22Rv1 (cell line): ENCODE measurements at regions not wholly inside any gene's neighbourhood (a gene's known extent, or its start where the extent isn't known, plus 50 kb on each side); places are given as distances from the start of the nearest gene placed in this dataset.

Source experiments
- H3K27ac ChIP-seq: fragments of 450-650 bp; 2 replicates; pipeline ENCODE4 v1.5.1; 2017
- ZFX ChIP-seq: fragments of 450-650 bp; IDR thresholded peaks from 2 replicates; pipeline ENCODE4 v1.6.1; 2017; ENCODE audit warnings: antibody characterized with exemption, borderline replicate concordance
- TF ChIP-seq, protein P1 (sequence below): fragments of 450-650 bp; IDR thresholded peaks from 2 replicates; pipeline ENCODE4 v1.5.1; 2017; ENCODE audit warnings: mild to moderate bottlenecking

DNA sequence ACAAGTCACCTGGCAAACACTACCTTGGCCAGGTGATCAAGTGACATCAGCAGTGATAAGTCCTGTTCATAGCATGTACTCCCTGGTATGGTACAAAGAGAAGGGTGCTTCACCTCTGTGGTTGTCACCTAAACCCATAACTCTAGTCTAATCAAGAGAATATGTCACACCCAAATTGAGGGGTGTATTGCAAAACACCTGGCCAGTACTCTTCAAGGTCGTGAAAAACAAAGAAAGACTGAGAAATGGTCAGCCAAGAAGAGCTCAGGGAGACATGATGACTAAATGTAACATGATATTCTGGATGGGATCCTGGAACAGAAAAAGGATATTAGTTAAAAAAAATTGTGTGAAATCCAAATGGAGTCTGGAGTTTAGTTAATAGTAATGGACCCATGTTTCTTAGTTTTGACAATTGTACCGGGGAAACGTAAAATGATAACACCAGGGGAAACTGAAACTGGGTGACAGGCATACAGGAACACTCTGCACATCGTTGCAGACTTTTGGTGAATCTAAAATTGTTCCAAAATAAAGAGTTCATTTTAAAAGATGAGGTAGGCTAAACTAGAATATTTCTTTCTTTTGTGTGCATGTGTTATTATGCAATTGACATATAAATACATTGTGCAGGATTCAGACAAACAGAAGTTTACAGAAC lies 262.0 kb downstream of the CDC5L start:
- no peak for TF ChIP-seq ZFX
- TF ChIP-seq, protein P1, sequence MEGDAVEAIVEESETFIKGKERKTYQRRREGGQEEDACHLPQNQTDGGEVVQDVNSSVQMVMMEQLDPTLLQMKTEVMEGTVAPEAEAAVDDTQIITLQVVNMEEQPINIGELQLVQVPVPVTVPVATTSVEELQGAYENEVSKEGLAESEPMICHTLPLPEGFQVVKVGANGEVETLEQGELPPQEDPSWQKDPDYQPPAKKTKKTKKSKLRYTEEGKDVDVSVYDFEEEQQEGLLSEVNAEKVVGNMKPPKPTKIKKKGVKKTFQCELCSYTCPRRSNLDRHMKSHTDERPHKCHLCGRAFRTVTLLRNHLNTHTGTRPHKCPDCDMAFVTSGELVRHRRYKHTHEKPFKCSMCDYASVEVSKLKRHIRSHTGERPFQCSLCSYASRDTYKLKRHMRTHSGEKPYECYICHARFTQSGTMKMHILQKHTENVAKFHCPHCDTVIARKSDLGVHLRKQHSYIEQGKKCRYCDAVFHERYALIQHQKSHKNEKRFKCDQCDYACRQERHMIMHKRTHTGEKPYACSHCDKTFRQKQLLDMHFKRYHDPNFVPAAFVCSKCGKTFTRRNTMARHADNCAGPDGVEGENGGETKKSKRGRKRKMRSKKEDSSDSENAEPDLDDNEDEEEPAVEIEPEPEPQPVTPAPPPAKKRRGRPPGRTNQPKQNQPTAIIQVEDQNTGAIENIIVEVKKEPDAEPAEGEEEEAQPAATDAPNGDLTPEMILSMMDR, result no peak
- no peak overlapping the region for H3K27ac ChIP-seq

DNA sequence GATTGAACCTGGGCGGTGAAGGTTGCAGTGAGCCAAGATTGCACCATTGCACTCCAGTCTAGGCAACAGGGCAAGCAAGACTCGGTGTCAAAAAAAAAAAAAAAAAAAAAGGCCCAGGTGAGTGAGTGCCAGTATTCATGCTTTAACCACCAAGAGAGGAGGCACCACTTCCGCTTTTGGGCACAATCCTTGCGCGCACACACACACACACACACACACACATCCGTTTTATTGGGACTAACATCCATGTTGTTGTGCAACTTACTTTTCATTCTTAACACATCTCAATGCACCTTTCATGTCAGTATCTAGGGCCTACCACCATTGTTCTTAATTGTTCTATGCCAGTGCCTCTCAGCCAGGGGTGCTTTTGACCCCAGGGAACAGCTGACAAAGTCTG lies 263.0 kb downstream of the CDC5L start:
- no peak for TF ChIP-seq ZFX
- TF ChIP-seq, protein P1, result no peak
- H3K27ac ChIP-seq, result no peak overlapping the region

DNA sequence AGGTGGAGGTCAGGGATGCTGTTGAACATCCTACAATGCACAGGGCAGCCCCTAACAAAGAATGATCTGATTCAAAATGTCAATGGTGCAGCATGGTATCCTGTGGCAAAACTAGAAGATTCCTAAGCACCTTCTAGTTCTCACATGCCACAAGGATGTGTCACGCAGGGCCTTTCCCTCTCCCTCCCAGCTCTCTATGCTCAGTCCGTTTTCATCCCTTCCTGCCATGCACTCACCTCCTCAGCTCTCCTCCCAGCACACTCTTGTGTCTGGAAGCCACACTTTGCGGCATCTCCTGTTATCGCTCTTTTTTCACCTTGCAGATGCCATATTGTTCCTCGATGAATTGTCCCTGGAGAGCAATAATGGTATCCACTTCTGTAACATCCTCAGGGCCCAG lies 263.4 kb downstream of the CDC5L start:
- H3K27ac ChIP-seq, result no peak overlapping the region
- no peak for TF ChIP-seq ZFX
- TF ChIP-seq, protein P1, result no peak

DNA sequence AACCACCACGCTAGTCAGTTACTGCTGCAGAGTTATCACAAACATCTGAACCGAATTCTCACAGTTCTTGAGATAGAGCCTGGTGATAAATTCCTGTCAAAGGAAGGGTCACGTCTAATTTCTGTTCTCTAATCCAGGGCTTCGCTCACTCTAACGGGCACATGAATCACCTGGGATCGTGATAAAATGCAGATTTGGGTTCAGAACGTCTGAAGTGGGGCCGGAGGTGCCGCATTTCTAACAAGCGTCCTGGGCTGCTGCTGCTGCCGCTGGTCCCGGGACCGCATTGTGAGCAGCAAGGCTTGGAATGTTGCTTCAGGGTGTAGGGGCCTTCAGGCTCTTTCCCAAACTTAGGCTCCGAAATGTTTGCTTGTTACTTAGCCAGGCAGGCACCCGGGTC lies 264.1 kb downstream of the CDC5L start:
- TF ChIP-seq, protein P1, result no peak
- no peak for TF ChIP-seq ZFX
- H3K27ac ChIP-seq, result no peak overlapping the region

DNA sequence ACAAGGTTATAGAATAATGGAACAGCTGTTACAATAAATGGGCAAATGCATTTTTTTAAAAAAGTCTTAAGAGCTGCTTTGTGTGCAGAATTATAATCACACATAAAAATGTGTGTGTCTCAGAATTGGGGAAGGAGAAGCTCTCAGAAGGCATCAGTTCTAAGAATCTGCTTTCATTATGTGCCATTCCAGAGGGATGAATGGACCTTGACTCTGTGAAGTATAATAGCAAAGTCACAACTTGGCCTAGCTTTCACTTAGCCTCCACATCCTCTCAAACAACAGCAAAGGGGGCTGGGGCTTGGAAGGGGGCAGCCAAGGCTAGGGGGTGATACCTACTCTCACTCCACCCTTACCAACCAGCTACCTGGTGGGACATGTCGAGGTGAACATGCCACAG lies 265.0 kb downstream of the CDC5L start:
- TF ChIP-seq, protein P1, result no peak
- no peak for TF ChIP-seq ZFX
- no peak overlapping the region for H3K27ac ChIP-seq

DNA sequence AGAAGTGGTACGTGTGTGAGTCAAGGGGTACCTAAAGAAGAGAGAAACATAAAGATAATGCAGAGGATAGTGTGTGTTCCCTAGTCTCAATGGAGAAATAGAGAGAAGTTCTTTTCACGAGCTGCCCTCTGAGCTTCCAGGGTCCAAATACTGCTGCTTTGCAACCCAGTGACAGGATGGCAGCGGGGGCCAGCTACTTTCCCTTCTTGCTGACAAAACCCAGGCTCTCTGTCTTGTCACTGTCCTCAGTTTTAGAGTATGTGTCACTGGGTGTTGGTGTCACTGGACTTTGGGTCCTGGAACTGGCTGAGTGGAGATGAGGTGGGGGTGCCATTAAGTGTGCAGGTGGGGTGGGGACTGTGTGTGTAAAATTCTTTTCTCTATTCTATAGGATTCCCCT lies 265.6 kb downstream of the CDC5L start:
- no peak for TF ChIP-seq ZFX
- TF ChIP-seq, protein P1, result no peak
- H3K27ac ChIP-seq, result no peak overlapping the region

DNA sequence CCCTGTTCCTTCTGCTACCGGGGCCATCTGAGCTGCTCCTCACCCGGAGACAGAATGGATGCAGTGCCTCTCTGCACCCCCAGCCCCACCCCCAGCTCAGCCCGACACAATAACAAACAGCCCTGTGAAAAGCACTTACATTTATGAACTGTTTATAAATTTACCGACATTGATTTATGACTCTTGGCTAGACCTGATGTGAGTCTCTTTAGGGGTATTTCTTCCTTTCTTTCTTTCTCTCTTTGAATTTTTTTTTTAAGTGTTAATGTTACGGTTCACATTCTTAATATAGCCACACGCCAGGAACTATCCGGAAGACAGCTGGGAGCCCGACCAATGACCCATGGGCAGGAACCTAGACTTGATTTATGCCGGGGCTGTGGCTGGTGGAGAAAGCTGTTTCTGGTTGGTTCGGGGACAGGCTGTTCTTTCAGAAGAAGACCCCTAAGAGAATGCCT lies 266.3 kb downstream of the CDC5L start:
- TF ChIP-seq ZFX, result no peak
- TF ChIP-seq, protein P1, result no peak
- no peak overlapping the region for H3K27ac ChIP-seq
